DOHH2 (cell line): ENCODE measurements at regions not wholly inside any gene's neighbourhood (a gene's known extent, or its start where the extent isn't known, plus 50 kb on each side); places are given as distances from the start of the nearest gene placed in this dataset.

Experiments
- H3F3A ChIP-seq: fragments of 200-600 bp; sonication (generic), shearing (Covaris generic); 2 replicates; pipeline ENCODE4 v1.6.0; 2016; ENCODE audit warnings: antibody characterized with exemption, mild to moderate bottlenecking; ENCODE audit not compliant: control insufficient read depth, insufficient read depth
- H3K27ac ChIP-seq: fragments of 200-600 bp; sonication (generic); 2 replicates; pipeline ENCODE4 v1.5.1; 2014; ENCODE audit warnings: low read depth, mild to moderate bottlenecking, low read length, moderate library complexity
- H3K27me3 ChIP-seq: fragments of 200-600 bp; sonication (generic); 2 replicates; pipeline ENCODE4 v1.6.1; 2014; ENCODE audit warnings: mild to moderate bottlenecking, low read length, mixed read lengths; ENCODE audit not compliant: control insufficient read depth
- H3K36me3 ChIP-seq: fragments of 200-600 bp; sonication (generic); 2 replicates; pipeline ENCODE4 v1.6.1; 2014; ENCODE audit warnings: mild to moderate bottlenecking, low read length, moderate library complexity, mixed read lengths; ENCODE audit not compliant: control insufficient read depth
- H3K4me1 ChIP-seq: fragments of 200-600 bp; sonication (generic); 2 replicates; pipeline ENCODE4 v1.6.1; 2014; ENCODE audit warnings: mild to moderate bottlenecking, low read length, mixed read lengths; ENCODE audit not compliant: control insufficient read depth
- H3K4me2 ChIP-seq: fragments of 200-600 bp; sonication (generic); 2 replicates; pipeline ENCODE4 v1.6.0; 2014; ENCODE audit warnings: mild to moderate bottlenecking, low read length, moderate library complexity
- H3K4me3 ChIP-seq: fragments of 200-600 bp; sonication (generic); 2 replicates; pipeline ENCODE4 v1.5.1; 2014; ENCODE audit warnings: mild to moderate bottlenecking, low read length, mixed read lengths
- H3K79me2 ChIP-seq: fragments of 200-600 bp; sonication (generic); 2 replicates; pipeline ENCODE4 v1.6.1; 2014; ENCODE audit warnings: mild to moderate bottlenecking, low read length, mixed read lengths; ENCODE audit not compliant: control insufficient read depth
- H3K9me2 ChIP-seq: fragments of 200-600 bp; sonication (generic); replicated peaks from 2 replicates; pipeline ENCODE4 v1.6.1; 2014; ENCODE audit warnings: mild to moderate bottlenecking, low read length, mixed read lengths; ENCODE audit not compliant: control insufficient read depth
- H3K9me3 ChIP-seq: fragments of 200-600 bp; sonication (generic); 2 replicates; pipeline ENCODE4 v1.6.1; 2014; ENCODE audit warnings: antibody characterized with exemption, low read length, mixed read lengths; ENCODE audit not compliant: control insufficient read depth, insufficient read depth
- H4K20me1 ChIP-seq: fragments of 200-600 bp; sonication (generic); 2 replicates; pipeline ENCODE4 v1.6.0; 2014; ENCODE audit warnings: low read depth, mild to moderate bottlenecking, antibody characterized with exemption, low read length, moderate library complexity; ENCODE audit not compliant: control insufficient read depth, insufficient read depth
- CTCF ChIP-seq: fragments of 200-600 bp; sonication (generic); IDR thresholded peaks from one replicate; pipeline ENCODE4 v1.5.1; 2014; ENCODE audit warnings: antibody characterized with exemption, mild to moderate bottlenecking, low read depth, low read length; ENCODE audit not compliant: poor library complexity, severe bottlenecking
- EZH2phosphoT487 ChIP-seq: fragments of 200-600 bp; sonication (generic); IDR thresholded peaks from 2 replicates; pipeline ENCODE4 v1.6.1; 2017; ENCODE audit warnings: borderline replicate concordance, mild to moderate bottlenecking, antibody characterized with exemption, low read length, moderate library complexity, mixed read lengths

GRCh38 chr2:226050822-226051221, 651.3 kb downstream of the NYAP2 start:
- H3K9me3 ChIP-seq: no peaks in the 10 kb centered on the region
- no peak overlapping the region for H3K4me2 ChIP-seq
- no peaks in the 10 kb centered on the region for H3K27me3 ChIP-seq
- H3K4me3 ChIP-seq: no peak overlapping the region
- peaks cover 6% of the 10 kb centered on the region; the same call in 1 of the 2 replicates for H3K4me1 ChIP-seq
- TF ChIP-seq EZH2phosphoT487 (no peak), CTCF (no peak)
- no peaks in the 10 kb centered on the region for H3F3A ChIP-seq
- H3K9me2 ChIP-seq: no peaks in the 10 kb centered on the region
- no peaks in the 10 kb centered on the region for H4K20me1 ChIP-seq
- H3K79me2 ChIP-seq: no peaks in the 10 kb centered on the region
- H3K36me3 ChIP-seq: no peaks in the 10 kb centered on the region
- no peak overlapping the region for H3K27ac ChIP-seq

GRCh38 chr2:226048611-226049010, 649.1 kb downstream of the NYAP2 start:
- Histone ChIP-seq H3K9me3 (no peaks in the 10 kb centered on the region), H3K4me3 (no peak overlapping the region), H3K79me2 (no peaks in the 10 kb centered on the region), H3K36me3 (no peaks in the 10 kb centered on the region), H3K4me1 (peaks cover 6% of the 10 kb centered on the region; the same call in 1 of the 2 replicates), H3K4me2 (no peak overlapping the region), H3K27me3 (no peaks in the 10 kb centered on the region), H3F3A (no peaks in the 10 kb centered on the region), H3K27ac (no peak overlapping the region), H4K20me1 (no peaks in the 10 kb centered on the region), H3K9me2 (no peaks in the 10 kb centered on the region)
- TF ChIP-seq EZH2phosphoT487 (no peak), CTCF (no peak)

GRCh38 chr2:226045080-226045479, 645.6 kb downstream of the NYAP2 start:
- Histone ChIP-seq H3K4me2 (no peak overlapping the region), H3K27me3 (no peaks in the 10 kb centered on the region), H3K4me3 (no peak overlapping the region), H3K36me3 (no peaks in the 10 kb centered on the region), H3K4me1 (peaks cover 11% of the 10 kb centered on the region), H4K20me1 (no peaks in the 10 kb centered on the region), H3K79me2 (no peaks in the 10 kb centered on the region), H3K9me2 (no peaks in the 10 kb centered on the region), H3K27ac (no peak overlapping the region), H3F3A (no peaks in the 10 kb centered on the region), H3K9me3 (no peaks in the 10 kb centered on the region)
- TF ChIP-seq CTCF (no peak), EZH2phosphoT487 (no peak)
